ENCODE measurements at regions not wholly inside any gene's neighbourhood (a gene's known extent, or its start where the extent isn't known, plus 50 kb on each side); places are given as distances from the start of the nearest gene placed in this dataset.

DNA sequence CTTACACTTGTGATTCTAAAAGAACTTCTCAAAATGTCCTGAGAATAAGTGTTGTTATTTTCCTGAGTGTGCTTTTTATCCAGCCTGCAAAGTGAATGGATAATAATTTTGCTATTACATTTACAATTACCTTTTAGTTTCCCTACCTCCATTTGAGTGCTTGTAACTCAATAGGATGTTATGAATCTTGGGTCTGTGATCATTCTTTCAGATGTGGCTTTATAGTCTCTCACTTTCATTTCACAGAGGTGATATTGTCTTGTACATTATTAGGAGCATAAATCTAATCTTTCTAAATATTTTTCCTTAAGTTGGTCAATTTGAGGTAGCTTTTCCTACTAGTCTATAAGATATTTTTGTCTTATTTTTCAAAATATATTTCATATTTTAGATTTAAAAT is 386.3 kb upstream of the EPHA6 start:
- Histone ChIP-seq H3K4me1 (no peaks in the 10 kb centered on the region), H3K9me3 (no peaks in the 10 kb centered on the region), H3K36me3 (no peaks in the 10 kb centered on the region), H3K27ac (no peak overlapping the region), H3K4me3 (no peak overlapping the region), H3K27me3 (no peaks in the 10 kb centered on the region)
- no peak for DNase-seq
- in situ Hi-C loops (cut with MboI; ENCODE audit: low pct_ligation_motif_present in 1 of 4, low pct_unique_long_range_greater_than_20kb in 1 of 4, low sequenced_read_pairs in 3 of 4) (no loop called here), intact Hi-C loops (cut with DNase I; ENCODE audit: low total_unique reads) (no loop called here)
- TF ChIP-seq POLR2A (IDR thresholded peaks at IDR 0.05): no peak
- TF ChIP-seq POLR2AphosphoS5 (IDR thresholded peaks at IDR 0.05): no peak
- TF ChIP-seq CTCF (IDR thresholded peaks at IDR 0.05): no peak
- no peak for TF ChIP-seq EP300 (IDR thresholded peaks at IDR 0.05; ENCODE audit: low read depth)

DNA sequence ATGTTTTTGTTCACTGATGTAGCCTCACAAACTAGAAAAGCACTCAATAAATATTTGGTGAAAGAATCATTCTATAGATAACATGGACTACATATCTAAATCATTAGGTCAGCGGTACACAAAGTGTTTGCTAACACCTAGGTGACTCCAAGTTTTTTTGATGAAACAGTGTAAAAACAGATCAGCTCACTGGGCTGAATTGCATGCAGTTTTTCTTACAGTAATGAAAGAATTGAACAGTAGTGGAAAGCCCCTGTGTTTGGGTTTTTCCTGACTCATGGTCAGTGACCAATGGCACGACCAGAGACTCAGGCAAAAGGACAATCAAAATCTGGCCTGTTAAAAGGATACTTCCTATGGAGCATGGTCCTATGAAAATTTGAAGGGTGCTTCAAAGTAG is 384.3 kb upstream of the EPHA6 start:
- in situ Hi-C loops (cut with MboI; ENCODE audit: low pct_ligation_motif_present in 1 of 4, low pct_unique_long_range_greater_than_20kb in 1 of 4, low sequenced_read_pairs in 3 of 4) (no loop called here), intact Hi-C loops (cut with DNase I; ENCODE audit: low total_unique reads) (no loop called here)
- no peaks in the 10 kb centered on the region for H3K36me3 ChIP-seq
- H3K27ac ChIP-seq: no peak overlapping the region
- no peaks in the 10 kb centered on the region for H3K27me3 ChIP-seq
- DNase-seq: no peak
- TF ChIP-seq CTCF (IDR thresholded peaks at IDR 0.05): no peak
- TF ChIP-seq POLR2AphosphoS5 (IDR thresholded peaks at IDR 0.05): no peak
- TF ChIP-seq EP300 (IDR thresholded peaks at IDR 0.05; ENCODE audit: low read depth): no peak
- TF ChIP-seq POLR2A (IDR thresholded peaks at IDR 0.05): no peak
- 60 to 92% methylated on average over 1 to 2 of the region's 2 CpGs for WGBS, 2 donors (ENCODE audit: low coverage in 1 of 2)
- H3K9me3 ChIP-seq: no peaks in the 10 kb centered on the region
- H3K4me1 ChIP-seq: no peaks in the 10 kb centered on the region
- H3K4me3 ChIP-seq: no peak overlapping the region

DNA sequence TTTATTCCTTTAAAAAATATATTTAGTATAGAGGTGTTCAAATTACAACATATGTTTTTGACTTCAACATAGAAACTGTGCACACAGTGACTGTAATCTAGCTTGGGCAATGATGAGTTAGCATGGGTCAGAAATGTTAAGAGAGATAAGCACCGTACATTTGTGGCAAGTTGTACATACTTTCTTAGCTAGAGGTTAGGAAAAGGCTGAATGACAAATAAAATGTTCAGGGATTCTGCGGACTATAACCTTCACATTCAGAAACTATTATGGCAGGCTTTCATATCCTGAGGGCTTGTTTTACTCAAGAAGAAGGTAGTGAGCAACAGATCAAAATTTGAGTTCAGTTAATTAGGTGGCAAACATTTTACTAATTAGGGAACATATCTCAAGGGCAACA is 379.7 kb upstream of the EPHA6 start:
- H3K27me3 ChIP-seq: no peaks in the 10 kb centered on the region
- H3K36me3 ChIP-seq: no peaks in the 10 kb centered on the region
- intact Hi-C loops (cut with DNase I; ENCODE audit: low total_unique reads): no loop called here
- TF ChIP-seq EP300 (IDR thresholded peaks at IDR 0.05; ENCODE audit: low read depth) (no peak), CTCF (IDR thresholded peaks at IDR 0.05) (no peak), POLR2A (IDR thresholded peaks at IDR 0.05) (no peak), POLR2AphosphoS5 (IDR thresholded peaks at IDR 0.05) (no peak)
- in situ Hi-C loops (cut with MboI; ENCODE audit: low pct_ligation_motif_present in 1 of 4, low pct_unique_long_range_greater_than_20kb in 1 of 4, low sequenced_read_pairs in 3 of 4): no loop called here
- no peak for DNase-seq
- H3K4me1 ChIP-seq: no peaks in the 10 kb centered on the region
- no peak overlapping the region for H3K27ac ChIP-seq
- WGBS, 2 donors (ENCODE audit: low coverage in 1 of 2): 84 to 85% methylated on average over 2 of the region's 2 CpGs
- H3K9me3 ChIP-seq: no peaks in the 10 kb centered on the region
- no peak overlapping the region for H3K4me3 ChIP-seq

- in situ Hi-C loops (cut with MboI; ENCODE audit: low pct_ligation_motif_present in 1 of 4, low pct_unique_long_range_greater_than_20kb in 1 of 4, low sequenced_read_pairs in 3 of 4): no loop called here
- Histone ChIP-seq H3K36me3 (no peaks in the 10 kb centered on the region), H3K4me1 (peaks cover 0 to 6% (median 0%) of the 10 kb centered on the region in 4 donors), H3K9me3 (no peaks in the 10 kb centered on the region), H3K27me3 (no peaks in the 10 kb centered on the region), H3K27ac (no peak overlapping the region), H3K4me3 (no peak overlapping the region)
- DNase-seq: no peak
- no peak for TF ChIP-seq CTCF (IDR thresholded peaks at IDR 0.05)
- no peak for TF ChIP-seq POLR2AphosphoS5 (IDR thresholded peaks at IDR 0.05)
- no peak for TF ChIP-seq EP300 (IDR thresholded peaks at IDR 0.05; ENCODE audit: low read depth)
- TF ChIP-seq POLR2A (IDR thresholded peaks at IDR 0.05): no peak
- intact Hi-C loops (cut with DNase I; ENCODE audit: low total_unique reads): no loop called here
- 33 to 44% methylated on average over 1 of the region's 1 CpG for WGBS, 2 donors (ENCODE audit: low coverage in 1 of 2)
Measured at GRCh38 chr3:96449346-96449745, 365.0 kb upstream of the EPHA6 start.

Measured in transverse colon (tissue), 4 donors.